Sigmoid colon (tissue), 6 donors: ENCODE measurements at regions not wholly inside any gene's neighbourhood (a gene's known extent, or its start where the extent isn't known, plus 50 kb on each side); places are given as distances from the start of the nearest gene placed in this dataset.

Source experiments
- DNase-seq: peaks from one replicate; pipeline ENCODE4 v3.0.0-alpha.2; 2019
- H3K27ac ChIP-seq, 4 donors: fragments of 200-600 bp; sonication (generic); one replicate each; pipeline ENCODE4 v1.5.1; 2016 to 2019; ENCODE audit warnings: mild to moderate bottlenecking in 1 of 4
- H3K27me3 ChIP-seq, 3 donors: fragments of 200-600 bp; sonication (generic); one replicate each; pipeline ENCODE4 v1.5.1; 2019; ENCODE audit warnings: mild to moderate bottlenecking in 1 of 3
- H3K36me3 ChIP-seq, 4 donors: fragments of 200-600 bp; sonication (generic); one replicate each; pipeline ENCODE4 v1.5.1; 2016 to 2019
- H3K4me1 ChIP-seq, 4 donors: fragments of 200-600 bp; sonication (generic); one replicate each; pipeline ENCODE4 v1.5.1; 2017 to 2019
- H3K4me3 ChIP-seq, 4 donors: fragments of 200-600 bp; sonication (generic); one replicate each; pipeline ENCODE4 v1.5.1; 2017 to 2019; ENCODE audit warnings: mild to moderate bottlenecking in 2 of 4, moderate library complexity in 1 of 4
- H3K9me3 ChIP-seq, 4 donors: fragments of 200-600 bp in 3 of 4; sonication (generic) in 3 of 4; one replicate each; pipeline versions ENCODE4 v1.5.1 to v1.6.1; 2013 to 2019
- EP300 ChIP-seq, 4 donors: sonication (generic); formaldehyde crosslinking; IDR thresholded peaks; one replicate each; pipeline ENCODE4 v1.6.1; 2017; ENCODE audit warnings: antibody characterized with exemption in 4 of 4
- POLR2A ChIP-seq, 2 donors: fragments of 450-650 bp; IDR thresholded peaks; one replicate each; pipeline ENCODE4 v1.6.1; 2016; ENCODE audit warnings: antibody characterized with exemption in 2 of 2, mild to moderate bottlenecking in 2 of 2, moderate library complexity in 2 of 2
- POLR2AphosphoS5 ChIP-seq, 4 donors: sonication (generic); formaldehyde crosslinking; IDR thresholded peaks; one replicate each; pipeline ENCODE4 v1.6.1; 2017; ENCODE audit warnings: antibody characterized with exemption in 4 of 4
- WGBS, 2 donors: extraction: QIAGEN DNeasy Blood & Tissue Kit; methylation state at CpG; one replicate each; pipeline ENCODE4 v1.1.7; 2013; 5-methylcytosine and 5-hydroxymethylcytosine counted together
- intact Hi-C: fragments of 100-400 bp; cut with DNase I; formaldehyde crosslinking; loops from one replicate; pipeline ENCODE4 v1.15.1; 2023
- TF ChIP-seq, protein P1 (sequence below), 4 experiments: fragments of 450-650 bp in 3 of 4; fragments of 200-600 bp in 1 of 4; IDR thresholded peaks; one replicate each; pipeline ENCODE4 v1.5.1; 2016 to 2019; ENCODE audit warnings: antibody characterized with exemption in 4 of 4, mild to moderate bottlenecking in 3 of 4, moderate library complexity in 2 of 4
- donor health status: healthy with polysubstance abuse.
- donor health status: healthy.

DNA sequence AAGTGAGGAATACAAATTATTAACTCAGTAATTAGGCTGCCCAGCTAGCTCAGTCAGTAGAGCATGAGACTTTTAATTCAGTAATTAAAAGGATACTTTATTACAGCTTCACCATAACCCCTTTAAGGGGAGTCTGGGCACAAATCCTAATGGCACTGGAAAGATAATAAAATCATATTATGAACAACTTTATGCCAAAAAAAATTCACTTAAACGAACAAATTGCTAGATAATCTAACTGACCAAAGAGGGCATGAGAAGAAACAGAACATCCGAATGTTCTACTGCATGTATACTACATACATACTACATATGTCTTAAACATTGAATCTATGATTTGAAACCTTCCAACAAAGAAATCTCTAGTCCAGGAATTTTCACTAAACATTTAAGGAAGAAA lies 159.5 kb downstream of the CYP26B1 start:
- 53 to 81% methylated on average over 2 of the region's 2 CpGs for WGBS, 2 donors
- Histone ChIP-seq H3K27ac (no peak overlapping the region), H3K4me1 (no peaks in the 10 kb centered on the region), H3K4me3 (no peak overlapping the region), H3K9me3 (no peaks in the 10 kb centered on the region), H3K36me3 (no peaks in the 10 kb centered on the region), H3K27me3 (no peaks in the 10 kb centered on the region)
- no peak for TF ChIP-seq POLR2A (IDR thresholded peaks at IDR 0.05)
- TF ChIP-seq POLR2AphosphoS5 (IDR thresholded peaks at IDR 0.05) = no peak
- TF ChIP-seq, protein P1, sequence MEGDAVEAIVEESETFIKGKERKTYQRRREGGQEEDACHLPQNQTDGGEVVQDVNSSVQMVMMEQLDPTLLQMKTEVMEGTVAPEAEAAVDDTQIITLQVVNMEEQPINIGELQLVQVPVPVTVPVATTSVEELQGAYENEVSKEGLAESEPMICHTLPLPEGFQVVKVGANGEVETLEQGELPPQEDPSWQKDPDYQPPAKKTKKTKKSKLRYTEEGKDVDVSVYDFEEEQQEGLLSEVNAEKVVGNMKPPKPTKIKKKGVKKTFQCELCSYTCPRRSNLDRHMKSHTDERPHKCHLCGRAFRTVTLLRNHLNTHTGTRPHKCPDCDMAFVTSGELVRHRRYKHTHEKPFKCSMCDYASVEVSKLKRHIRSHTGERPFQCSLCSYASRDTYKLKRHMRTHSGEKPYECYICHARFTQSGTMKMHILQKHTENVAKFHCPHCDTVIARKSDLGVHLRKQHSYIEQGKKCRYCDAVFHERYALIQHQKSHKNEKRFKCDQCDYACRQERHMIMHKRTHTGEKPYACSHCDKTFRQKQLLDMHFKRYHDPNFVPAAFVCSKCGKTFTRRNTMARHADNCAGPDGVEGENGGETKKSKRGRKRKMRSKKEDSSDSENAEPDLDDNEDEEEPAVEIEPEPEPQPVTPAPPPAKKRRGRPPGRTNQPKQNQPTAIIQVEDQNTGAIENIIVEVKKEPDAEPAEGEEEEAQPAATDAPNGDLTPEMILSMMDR (IDR thresholded peaks at IDR 0.05) = no peak
- TF ChIP-seq EP300 (IDR thresholded peaks at IDR 0.05) = no peak
- DNase-seq = no peak
- intact Hi-C loops = no loop called here

GRCh38 chr2:71976685-71977084 lies 171.0 kb downstream of the CYP26B1 start:
- Histone ChIP-seq H3K27ac (no peak overlapping the region), H3K36me3 (no peaks in the 10 kb centered on the region), H3K27me3 (peaks cover 0 to 4% (median 0%) of the 10 kb centered on the region in 3 donors), H3K9me3 (peaks cover 0 to 3% (median 0%) of the 10 kb centered on the region in 4 donors), H3K4me3 (no peak overlapping the region), H3K4me1 (no peaks in the 10 kb centered on the region)
- no peak for DNase-seq
- 79 to 90% methylated on average over 1 of the region's 1 CpG for WGBS, 2 donors
- intact Hi-C loops = no loop called here
- TF ChIP-seq POLR2A (IDR thresholded peaks at IDR 0.05) (no peak), EP300 (IDR thresholded peaks at IDR 0.05) (no peak), POLR2AphosphoS5 (IDR thresholded peaks at IDR 0.05) (no peak)
- TF ChIP-seq, protein P1 (IDR thresholded peaks at IDR 0.05) = no peak

GRCh38 chr2:71974846-71975245 lies 172.8 kb downstream of the CYP26B1 start:
- no peaks in the 10 kb centered on the region for H3K4me1 ChIP-seq
- peaks cover 0 to 4% (median 0%) of the 10 kb centered on the region in 3 donors for H3K27me3 ChIP-seq
- no peak overlapping the region for H3K4me3 ChIP-seq
- no peaks in the 10 kb centered on the region for H3K36me3 ChIP-seq
- peaks cover 0 to 3% (median 0%) of the 10 kb centered on the region in 4 donors for H3K9me3 ChIP-seq
- DNase-seq = no peak
- intact Hi-C loops = no loop called here
- no peak overlapping the region for H3K27ac ChIP-seq
- TF ChIP-seq EP300 (IDR thresholded peaks at IDR 0.05) (no peak), POLR2A (IDR thresholded peaks at IDR 0.05) (no peak), POLR2AphosphoS5 (IDR thresholded peaks at IDR 0.05) (no peak)
- TF ChIP-seq, protein P1 (IDR thresholded peaks at IDR 0.05) = no peak

GRCh38 chr2:71971493-71971892 lies 176.2 kb downstream of the CYP26B1 start:
- WGBS, 2 donors = 74 to 76% methylated on average over 4 of the region's 4 CpGs
- Histone ChIP-seq H3K27me3 (peaks cover 0 to 4% (median 0%) of the 10 kb centered on the region in 3 donors), H3K4me3 (no peak overlapping the region), H3K36me3 (no peaks in the 10 kb centered on the region), H3K9me3 (no peaks in the 10 kb centered on the region), H3K27ac (no peak overlapping the region), H3K4me1 (no peaks in the 10 kb centered on the region)
- no peak for TF ChIP-seq POLR2A (IDR thresholded peaks at IDR 0.05)
- no peak for TF ChIP-seq EP300 (IDR thresholded peaks at IDR 0.05)
- no peak for TF ChIP-seq POLR2AphosphoS5 (IDR thresholded peaks at IDR 0.05)
- TF ChIP-seq, protein P1 (IDR thresholded peaks at IDR 0.05) = no peak
- no peak for DNase-seq
- intact Hi-C loops = no loop called here

GRCh38 chr2:71965530-71965929 lies 182.1 kb downstream of the CYP26B1 start:
- intact Hi-C loops = no loop called here
- WGBS, 2 donors = 60 to 74% methylated on average over 1 of the region's 1 CpG
- Histone ChIP-seq H3K36me3 (no peaks in the 10 kb centered on the region), H3K9me3 (no peaks in the 10 kb centered on the region), H3K27ac (no peak overlapping the region), H3K4me3 (no peak overlapping the region), H3K27me3 (no peaks in the 10 kb centered on the region), H3K4me1 (no peaks in the 10 kb centered on the region)
- TF ChIP-seq POLR2AphosphoS5 (IDR thresholded peaks at IDR 0.05) (no peak), POLR2A (IDR thresholded peaks at IDR 0.05) (no peak), EP300 (IDR thresholded peaks at IDR 0.05) (no peak)
- TF ChIP-seq, protein P1 (IDR thresholded peaks at IDR 0.05) = no peak
- DNase-seq = no peak
